Lower leg skin (tissue), 4 donors: ENCODE measurements at regions not wholly inside any gene's neighbourhood (a gene's known extent, or its start where the extent isn't known, plus 50 kb on each side); places are given as distances from the start of the nearest gene placed in this dataset.

Source experiments
- DNase-seq, 2 donors: peaks; one replicate each; pipeline ENCODE4 v3.0.0-alpha.2; 2019; ENCODE audit warnings: low spot score in 2 of 2
- H3K4me3 ChIP-seq: fragments of 200-600 bp; sonication (generic); 2 replicates; pipeline ENCODE4 v1.5.1; 2017; ENCODE audit warnings: mild to moderate bottlenecking, low read depth; ENCODE audit not compliant: poor library complexity, severe bottlenecking
- POLR2A ChIP-seq, 2 donors: fragments of 450-650 bp; IDR thresholded peaks; one replicate each; pipeline ENCODE4 v1.6.1; 2016 to 2017; ENCODE audit warnings: antibody characterized with exemption in 2 of 2, mild to moderate bottlenecking in 1 of 2, moderate library complexity in 1 of 2
- WGBS, 2 donors: methylation state at CpG; one replicate each; pipeline ENCODE4 v1.1.5; 2018; 5-methylcytosine and 5-hydroxymethylcytosine counted together
- intact Hi-C: fragments of 100-400 bp; cut with DNase I; formaldehyde crosslinking; loops from one replicate; pipeline ENCODE4 v1.15.0; 2023; ENCODE audit warnings: low total_unique reads
- TF ChIP-seq, protein P1 (sequence below), 3 donors: fragments of 450-650 bp; IDR thresholded peaks; one replicate each; pipeline ENCODE4 v1.5.1; 2016; ENCODE audit warnings: antibody characterized with exemption in 3 of 3, mild to moderate bottlenecking in 3 of 3, moderate library complexity in 2 of 3

- TF ChIP-seq POLR2A (IDR thresholded peaks at IDR 0.05): no peak
- TF ChIP-seq, protein P1, sequence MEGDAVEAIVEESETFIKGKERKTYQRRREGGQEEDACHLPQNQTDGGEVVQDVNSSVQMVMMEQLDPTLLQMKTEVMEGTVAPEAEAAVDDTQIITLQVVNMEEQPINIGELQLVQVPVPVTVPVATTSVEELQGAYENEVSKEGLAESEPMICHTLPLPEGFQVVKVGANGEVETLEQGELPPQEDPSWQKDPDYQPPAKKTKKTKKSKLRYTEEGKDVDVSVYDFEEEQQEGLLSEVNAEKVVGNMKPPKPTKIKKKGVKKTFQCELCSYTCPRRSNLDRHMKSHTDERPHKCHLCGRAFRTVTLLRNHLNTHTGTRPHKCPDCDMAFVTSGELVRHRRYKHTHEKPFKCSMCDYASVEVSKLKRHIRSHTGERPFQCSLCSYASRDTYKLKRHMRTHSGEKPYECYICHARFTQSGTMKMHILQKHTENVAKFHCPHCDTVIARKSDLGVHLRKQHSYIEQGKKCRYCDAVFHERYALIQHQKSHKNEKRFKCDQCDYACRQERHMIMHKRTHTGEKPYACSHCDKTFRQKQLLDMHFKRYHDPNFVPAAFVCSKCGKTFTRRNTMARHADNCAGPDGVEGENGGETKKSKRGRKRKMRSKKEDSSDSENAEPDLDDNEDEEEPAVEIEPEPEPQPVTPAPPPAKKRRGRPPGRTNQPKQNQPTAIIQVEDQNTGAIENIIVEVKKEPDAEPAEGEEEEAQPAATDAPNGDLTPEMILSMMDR (IDR thresholded peaks at IDR 0.05): no peak
- 72 to 74% methylated on average over 15 of the region's 15 CpGs for WGBS, 2 donors
These were observed 79.0 kb downstream of the ZNF281 start for GRCh38 chr1:200330741-200331428.

GRCh38 chr1:200329208-200329882 is 80.5 kb downstream of the ZNF281 start:
- DNase-seq: no peak
- no peak for TF ChIP-seq POLR2A (IDR thresholded peaks at IDR 0.05)
- TF ChIP-seq, protein P1 (IDR thresholded peaks at IDR 0.05): no peak
- WGBS, 2 donors: 85 to 87% methylated on average over 6 to 7 of the region's 7 CpGs
- H3K4me3 ChIP-seq: no peak overlapping the region
- intact Hi-C loops: no loop called here

More at GRCh38 chr1:200330741-200331428, 79.0 kb downstream of the ZNF281 start:
- intact Hi-C loops: no loop called here
- no peak for DNase-seq
- no peak overlapping the region for H3K4me3 ChIP-seq

GRCh38 chr1:200328379-200328778 is 81.5 kb downstream of the ZNF281 start:
- intact Hi-C loops: no loop called here
- no peak overlapping the region for H3K4me3 ChIP-seq
- TF ChIP-seq POLR2A (IDR thresholded peaks at IDR 0.05): no peak
- TF ChIP-seq, protein P1 (IDR thresholded peaks at IDR 0.05): no peak
- 82 to 85% methylated on average over 2 of the region's 2 CpGs for WGBS, 2 donors
- no peak for DNase-seq

DNA sequence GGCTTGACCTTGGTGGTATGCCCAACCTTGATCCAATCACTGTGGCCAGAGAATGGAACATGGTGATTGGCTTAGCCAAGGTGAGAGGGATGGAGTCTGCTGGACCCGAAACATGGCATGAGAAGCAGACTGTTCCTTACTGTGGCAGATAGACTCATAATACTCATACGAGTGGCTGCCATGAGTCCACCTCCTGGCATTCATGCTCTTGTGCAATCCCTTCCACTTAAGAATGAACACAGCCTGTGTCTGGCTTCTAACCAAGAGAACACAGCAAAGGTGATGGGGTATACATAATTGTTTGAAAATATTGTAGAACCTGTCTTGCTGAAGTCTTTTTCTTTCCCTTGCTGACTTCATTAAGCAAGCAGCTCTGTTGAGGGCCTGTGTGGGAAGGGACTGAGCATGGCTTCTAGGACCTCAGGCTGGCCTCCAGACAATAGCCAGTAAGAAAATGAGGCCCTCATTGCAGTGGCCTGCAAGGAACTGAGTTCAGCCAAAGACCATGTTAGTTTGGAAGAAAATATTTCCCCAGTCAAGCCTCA is 85.9 kb downstream of the ZNF281 start:
- intact Hi-C loops: no loop called here
- TF ChIP-seq, protein P1 (IDR thresholded peaks at IDR 0.05): no peak
- no peak for TF ChIP-seq POLR2A (IDR thresholded peaks at IDR 0.05)
- H3K4me3 ChIP-seq: no peak overlapping the region
- 78 to 83% methylated on average over 2 of the region's 2 CpGs for WGBS, 2 donors
- DNase-seq: no peak

DNA sequence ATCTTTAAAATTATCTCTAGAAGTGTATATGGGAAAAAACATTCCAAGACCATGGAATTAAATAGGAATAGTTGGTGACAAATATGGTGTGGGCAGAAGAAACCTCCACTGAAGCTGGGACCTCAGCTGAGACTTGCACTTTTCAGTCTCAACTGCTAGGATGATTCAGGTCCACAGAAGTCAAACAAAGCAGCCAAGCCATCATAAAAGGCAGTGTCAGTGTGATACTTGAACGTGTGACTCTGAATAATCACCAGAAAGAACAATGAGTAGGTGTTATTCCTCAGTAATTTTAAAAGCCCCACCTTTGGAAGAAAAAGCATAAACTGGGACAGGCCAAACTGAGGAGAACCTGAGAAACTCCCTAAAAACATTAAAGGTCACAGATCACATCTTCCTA is 90.7 kb downstream of the ZNF281 start:
- WGBS, 2 donors: 55 to 58% methylated on average over 1 of the region's 1 CpG
- DNase-seq: no peak
- H3K4me3 ChIP-seq: no peak overlapping the region
- no peak for TF ChIP-seq POLR2A (IDR thresholded peaks at IDR 0.05)
- TF ChIP-seq, protein P1 (IDR thresholded peaks at IDR 0.05): no peak
- intact Hi-C loops: no loop called here
